Neural cell (in vitro differentiated cells): ENCODE measurements at regions not wholly inside any gene's neighbourhood (a gene's known extent, or its start where the extent isn't known, plus 50 kb on each side); places are given as distances from the start of the nearest gene placed in this dataset.
"Not testable (repeated sequence)": the region's sequence is repeated elsewhere in the genome, so short reads cannot be mapped to it uniquely, and the experiment has no call there.

Experiments
- H2AFZ ChIP-seq: fragments of 200-600, 300-800 bp; sonication (generic), shearing (Covaris generic); 2 replicates; pipeline ENCODE4 v1.6.0; 2014; ENCODE audit warnings: low read depth, mild to moderate bottlenecking, antibody characterized with exemption, low read length, moderate library complexity
- H3F3A ChIP-seq: fragments of 200-600 bp; shearing (Covaris generic); 2 replicates; pipeline ENCODE4 v1.6.1; 2016; ENCODE audit warnings: mild to moderate bottlenecking, moderate library complexity, mixed read lengths, antibody characterized with exemption, low read length; ENCODE audit not compliant: insufficient read depth, poor library complexity, severe bottlenecking
- H3K27ac ChIP-seq: fragments of 200-600, 300-800 bp; sonication (generic), shearing (Covaris generic); 2 replicates; pipeline ENCODE4 v1.5.1; 2014; ENCODE audit warnings: mild to moderate bottlenecking, low read length, moderate library complexity
- H3K27me3 ChIP-seq: fragments of 300-800, 200-600 bp; sonication (generic), shearing (Covaris generic); 2 replicates; pipeline ENCODE4 v1.6.0; 2014; ENCODE audit warnings: mild to moderate bottlenecking, low read depth, low read length, moderate library complexity; ENCODE audit not compliant: insufficient read depth
- H3K36me3 ChIP-seq: fragments of 300-800, 200-600 bp; sonication (generic), shearing (Covaris generic); 2 replicates; pipeline ENCODE4 v1.5.1; 2014; ENCODE audit warnings: mild to moderate bottlenecking, antibody characterized with exemption, low read length, moderate library complexity; ENCODE audit not compliant: insufficient read depth
- H3K4me2 ChIP-seq: fragments of 300-800, 200-600 bp; sonication (generic), shearing (Covaris generic); 2 replicates; pipeline ENCODE4 v1.6.0; 2014; ENCODE audit warnings: mild to moderate bottlenecking, low read length
- H3K4me3 ChIP-seq: fragments of 300-800, 200-600 bp; sonication (generic), shearing (Covaris generic); 2 replicates; pipeline ENCODE4 v1.5.1; 2014; ENCODE audit warnings: mild to moderate bottlenecking, low read length, moderate library complexity
- H3K79me2 ChIP-seq: fragments of 200-600 bp; shearing (Covaris generic); replicated peaks from 2 replicates; pipeline ENCODE4 v1.6.0; 2014; ENCODE audit warnings: mild to moderate bottlenecking, low read length, moderate library complexity; ENCODE audit not compliant: insufficient read depth
- H3K9ac ChIP-seq: fragments of 300-800, 200-600 bp; sonication (generic), shearing (Covaris generic); 2 replicates; pipeline ENCODE4 v1.6.1; 2016; ENCODE audit warnings: mild to moderate bottlenecking, low read length, mixed read lengths
- H3K9me2 ChIP-seq: fragments of 200-600 bp; shearing (Covaris generic); 2 replicates; pipeline ENCODE4 v1.6.1; 2016; ENCODE audit warnings: mild to moderate bottlenecking, low read length, mixed read lengths; ENCODE audit not compliant: insufficient read depth
- H3K9me3 ChIP-seq: fragments of 200-600, 300-800 bp; sonication (generic), shearing (Covaris generic); 2 replicates; pipeline ENCODE4 v1.6.1; 2016; ENCODE audit warnings: mild to moderate bottlenecking, mixed run types, low read length, moderate library complexity, mixed read lengths
- H4K20me1 ChIP-seq: fragments of 200-600 bp; shearing (Covaris generic); 2 replicates; pipeline ENCODE4 v1.6.1; 2016; ENCODE audit warnings: mild to moderate bottlenecking, mixed run types; ENCODE audit not compliant: insufficient read depth
- CTCF ChIP-seq: fragments of 450-650 bp; IDR thresholded peaks from 2 replicates; pipeline ENCODE4 v1.5.1; 2014; ENCODE audit warnings: antibody characterized with exemption, mild to moderate bottlenecking, moderate library complexity; ENCODE audit not compliant: poor library complexity, severe bottlenecking
- EP300 ChIP-seq: fragments of 450-650 bp; conservative IDR thresholded peaks from 2 replicates; pipeline ENCODE4 v1.6.1; 2014; ENCODE audit warnings: antibody characterized with exemption, mild to moderate bottlenecking, moderate library complexity; ENCODE audit not compliant: poor library complexity, severe bottlenecking
- EZH2 ChIP-seq: fragments of 200-600, 300-800 bp; shearing (Covaris generic), sonication (generic); IDR thresholded peaks from 2 replicates; pipeline ENCODE4 v1.6.1; 2014; ENCODE audit warnings: antibody characterized with exemption, low read length, borderline replicate concordance, mild to moderate bottlenecking; ENCODE audit not compliant: insufficient read depth, poor library complexity, severe bottlenecking
- MXI1 ChIP-seq: fragments of 450-650 bp; conservative IDR thresholded peaks from 2 replicates; pipeline ENCODE4 v1.6.1; 2014; ENCODE audit warnings: antibody characterized with exemption, mild to moderate bottlenecking; ENCODE audit not compliant: poor library complexity, severe bottlenecking
- POLR2AphosphoS5 ChIP-seq: IDR thresholded peaks from 2 replicates; pipeline ENCODE4 v1.6.1; 2012
- RAD21 ChIP-seq: fragments of 450-650 bp; conservative IDR thresholded peaks from 2 replicates; pipeline ENCODE4 v1.6.1; 2014; ENCODE audit warnings: antibody characterized with exemption, mild to moderate bottlenecking, moderate library complexity
- REST ChIP-seq: IDR thresholded peaks from 2 replicates; pipeline ENCODE4 v1.6.1; 2012; ENCODE audit warnings: borderline replicate concordance
- SMC3 ChIP-seq: fragments of 450-650 bp; conservative IDR thresholded peaks from 2 replicates; pipeline ENCODE4 v1.6.1; 2014; ENCODE audit warnings: antibody characterized with exemption, mild to moderate bottlenecking, moderate library complexity; ENCODE audit not compliant: poor library complexity
- TAF1 ChIP-seq: IDR thresholded peaks from 2 replicates; pipeline ENCODE4 v1.6.1; 2012; ENCODE audit warnings: low read depth

DNA sequence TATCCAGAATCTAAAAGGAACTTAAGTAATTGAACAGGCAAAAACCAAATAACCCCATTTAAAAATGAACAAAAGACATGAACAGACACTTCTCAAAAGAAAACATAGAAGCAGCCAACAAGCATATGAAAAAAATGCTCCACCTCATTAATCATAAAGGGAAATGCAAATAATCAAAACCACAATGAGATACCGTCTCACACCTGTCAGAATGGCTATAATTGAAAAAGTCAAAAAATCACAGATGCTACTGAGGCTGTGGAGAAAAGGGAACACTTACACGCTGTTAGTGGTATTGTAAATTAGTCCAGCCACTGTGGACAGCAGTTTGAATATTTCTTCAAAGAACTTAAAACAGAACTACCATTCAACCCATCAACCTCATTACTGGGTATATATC lies 220.7 kb downstream of the MEX3B start:
- Histone ChIP-seq H3K27ac (no peak overlapping the region), H3K9me2 (no peaks in the 10 kb centered on the region), H2AFZ (no peak overlapping the region), H3K27me3 (no peaks in the 10 kb centered on the region), H3K9ac (no peak overlapping the region), H4K20me1 (no peaks in the 10 kb centered on the region), H3K36me3 (no peaks in the 10 kb centered on the region), H3K4me2 (no peak overlapping the region), H3F3A (no peaks in the 10 kb centered on the region), H3K4me3 (no peak overlapping the region), H3K79me2 (no peaks in the 10 kb centered on the region), H3K9me3 (no peaks in the 10 kb centered on the region)
- no peak for TF ChIP-seq REST
- no peak for TF ChIP-seq EP300
- TF ChIP-seq EZH2 = no peak
- no peak for TF ChIP-seq RAD21
- no peak for TF ChIP-seq MXI1
- no peak for TF ChIP-seq CTCF
- no peak for TF ChIP-seq TAF1
- no peak for TF ChIP-seq SMC3
- no peak for TF ChIP-seq POLR2AphosphoS5

GRCh38 chr15:81822587-81822986 lies 223.2 kb downstream of the MEX3B start:
- H2AFZ ChIP-seq, H3K4me2 ChIP-seq, H3K4me3 ChIP-seq, H3K9ac ChIP-seq, H3K27ac ChIP-seq, H3K9me2 ChIP-seq, H3K79me2 ChIP-seq, H3K36me3 ChIP-seq, H3F3A ChIP-seq, H4K20me1 ChIP-seq, H3K9me3 ChIP-seq, H3K27me3 ChIP-seq: not testable (repeated sequence)

DNA sequence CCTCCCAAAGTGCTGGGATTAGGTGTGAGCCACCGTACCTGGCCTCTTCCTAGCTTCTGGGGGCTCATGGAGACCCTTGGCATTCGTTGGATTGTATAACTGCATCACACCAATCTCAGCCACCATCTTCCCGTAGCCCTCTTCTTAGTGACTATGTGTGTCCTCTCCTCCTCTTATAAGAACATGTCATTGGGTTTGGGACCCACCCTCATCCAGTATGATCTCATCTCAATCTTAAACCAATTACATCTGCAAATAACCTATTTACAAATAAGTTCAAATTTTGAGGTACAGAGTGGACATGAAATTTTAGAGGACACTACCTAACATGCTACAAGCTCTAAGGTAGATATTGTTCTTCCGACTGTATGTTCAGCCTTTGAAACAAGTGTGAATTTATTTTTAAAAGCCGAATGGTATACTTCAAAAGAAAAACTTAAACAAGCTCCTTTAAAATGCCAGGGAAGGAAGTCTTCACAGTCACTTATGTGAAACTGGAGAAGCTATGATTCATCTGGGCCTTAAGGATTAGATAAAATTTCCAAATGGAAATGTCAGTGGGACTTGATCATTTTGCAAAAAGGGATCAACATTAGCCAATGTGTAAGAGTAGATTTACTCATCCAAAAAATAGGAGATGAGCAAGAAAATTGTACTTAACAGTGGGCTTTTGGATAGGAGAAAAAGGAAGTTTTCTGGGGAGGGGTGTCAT lies 225.7 kb downstream of the MEX3B start:
- H3K36me3 ChIP-seq = no peaks in the 10 kb centered on the region
- no peaks in the 10 kb centered on the region for H4K20me1 ChIP-seq
- no peaks in the 10 kb centered on the region for H3K9me3 ChIP-seq
- no peak overlapping the region for H3K4me3 ChIP-seq
- H3K27me3 ChIP-seq = no peaks in the 10 kb centered on the region
- H3K9ac ChIP-seq = no peak overlapping the region
- no peaks in the 10 kb centered on the region for H3K9me2 ChIP-seq
- no peak overlapping the region for H3K4me2 ChIP-seq
- no peaks in the 10 kb centered on the region for H3F3A ChIP-seq
- no peak overlapping the region for H2AFZ ChIP-seq
- no peak overlapping the region for H3K27ac ChIP-seq
- H3K79me2 ChIP-seq = no peaks in the 10 kb centered on the region
- TF ChIP-seq SMC3 = no peak
- TF ChIP-seq CTCF = no peak
- TF ChIP-seq MXI1 = no peak
- no peak for TF ChIP-seq POLR2AphosphoS5
- TF ChIP-seq EZH2 = no peak
- TF ChIP-seq RAD21 = no peak
- no peak for TF ChIP-seq TAF1
- TF ChIP-seq EP300 = no peak
- no peak for TF ChIP-seq REST
